Neural progenitor cell (in vitro differentiated cells): ENCODE measurements at regions not wholly inside any gene's neighbourhood (a gene's known extent, or its start where the extent isn't known, plus 50 kb on each side); places are given as distances from the start of the nearest gene placed in this dataset.

ENCODE experiments used
- EZH2 ChIP-seq: fragments of 200-600 bp; sonication (generic); IDR thresholded peaks from 2 replicates; pipeline ENCODE4 v1.6.1; 2017; ENCODE audit warnings: antibody characterized with exemption, mild to moderate bottlenecking, moderate library complexity
- TF ChIP-seq, protein P1 (sequence below): fragments of 200-600 bp; sonication (generic); IDR thresholded peaks from 2 replicates; pipeline ENCODE4 v1.5.1; 2017; ENCODE audit warnings: antibody characterized with exemption, mild to moderate bottlenecking

DNA sequence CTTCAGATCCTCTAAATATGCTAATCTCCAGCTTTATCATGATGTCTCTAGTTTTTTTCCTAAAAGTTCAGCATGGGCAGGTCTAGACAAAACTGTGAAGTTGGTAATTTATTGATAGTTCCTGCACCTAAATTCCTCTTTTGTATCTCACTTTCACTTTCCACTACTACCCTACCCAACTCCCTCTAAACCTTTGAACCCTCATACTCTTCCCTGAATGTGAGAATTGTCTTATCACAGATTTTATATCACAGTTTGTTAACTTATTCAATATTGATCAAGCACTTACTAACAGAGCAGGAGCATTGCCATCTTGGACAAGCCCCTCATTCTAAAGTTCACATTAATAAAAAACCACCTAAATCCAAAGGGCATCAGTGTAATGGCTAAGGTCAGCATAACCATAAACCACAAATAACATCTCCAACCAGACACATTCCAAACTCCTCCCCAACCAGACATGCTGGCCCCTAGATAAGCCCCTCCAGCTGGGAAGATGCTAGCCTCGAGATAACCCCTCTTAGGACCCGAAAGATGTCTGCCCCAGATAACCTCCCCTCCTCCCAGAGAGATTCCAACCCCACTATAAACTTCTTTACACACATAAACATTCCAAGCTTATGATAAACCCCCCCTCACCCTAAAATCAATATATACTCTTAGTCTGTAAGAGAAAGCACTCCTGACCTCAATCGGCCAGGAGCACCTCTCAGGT lies 78.7 kb downstream of the FSCB start:
- TF ChIP-seq, protein P1, sequence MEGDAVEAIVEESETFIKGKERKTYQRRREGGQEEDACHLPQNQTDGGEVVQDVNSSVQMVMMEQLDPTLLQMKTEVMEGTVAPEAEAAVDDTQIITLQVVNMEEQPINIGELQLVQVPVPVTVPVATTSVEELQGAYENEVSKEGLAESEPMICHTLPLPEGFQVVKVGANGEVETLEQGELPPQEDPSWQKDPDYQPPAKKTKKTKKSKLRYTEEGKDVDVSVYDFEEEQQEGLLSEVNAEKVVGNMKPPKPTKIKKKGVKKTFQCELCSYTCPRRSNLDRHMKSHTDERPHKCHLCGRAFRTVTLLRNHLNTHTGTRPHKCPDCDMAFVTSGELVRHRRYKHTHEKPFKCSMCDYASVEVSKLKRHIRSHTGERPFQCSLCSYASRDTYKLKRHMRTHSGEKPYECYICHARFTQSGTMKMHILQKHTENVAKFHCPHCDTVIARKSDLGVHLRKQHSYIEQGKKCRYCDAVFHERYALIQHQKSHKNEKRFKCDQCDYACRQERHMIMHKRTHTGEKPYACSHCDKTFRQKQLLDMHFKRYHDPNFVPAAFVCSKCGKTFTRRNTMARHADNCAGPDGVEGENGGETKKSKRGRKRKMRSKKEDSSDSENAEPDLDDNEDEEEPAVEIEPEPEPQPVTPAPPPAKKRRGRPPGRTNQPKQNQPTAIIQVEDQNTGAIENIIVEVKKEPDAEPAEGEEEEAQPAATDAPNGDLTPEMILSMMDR: no peak
- TF ChIP-seq EZH2: no peak
